ENCODE measurements at regions not wholly inside any gene's neighbourhood (a gene's known extent, or its start where the extent isn't known, plus 50 kb on each side); places are given as distances from the start of the nearest gene placed in this dataset.

DNA sequence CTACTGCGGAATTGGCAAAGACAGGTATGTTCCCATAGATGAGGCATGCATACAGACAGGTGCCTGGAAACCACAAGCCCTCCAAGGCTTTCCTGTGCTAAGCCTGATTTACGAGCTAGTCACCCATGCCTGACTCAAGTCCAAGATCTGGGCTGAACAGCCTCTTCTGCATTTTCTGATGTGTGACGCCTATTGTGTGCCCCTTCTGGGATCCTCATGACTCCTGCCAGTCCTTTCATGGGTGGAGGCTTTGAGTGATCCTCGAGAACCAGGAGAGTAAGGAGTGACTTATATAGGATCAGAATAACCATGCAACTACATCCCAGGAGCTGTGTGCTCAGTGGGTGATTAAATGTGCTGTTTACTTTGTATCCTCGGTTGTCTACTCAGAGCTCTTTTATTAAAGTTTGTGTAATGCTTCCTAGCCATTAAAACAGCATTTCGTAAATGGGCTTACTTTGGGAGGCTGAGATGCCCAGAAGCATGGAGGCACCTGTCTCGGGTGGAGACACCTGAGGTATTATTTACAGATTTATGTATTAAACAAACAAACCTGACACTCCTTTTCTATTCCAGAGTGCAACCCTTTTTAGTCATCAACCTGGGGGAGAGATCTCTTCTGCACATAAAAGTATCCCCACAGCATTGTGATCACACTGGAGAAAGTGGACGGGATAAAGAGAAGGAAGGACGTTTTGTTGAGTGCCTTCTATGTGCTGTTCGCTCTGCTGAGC lies 373.0 kb upstream of the DYNLRB2 start:
- TF ChIP-seq, protein P1, sequence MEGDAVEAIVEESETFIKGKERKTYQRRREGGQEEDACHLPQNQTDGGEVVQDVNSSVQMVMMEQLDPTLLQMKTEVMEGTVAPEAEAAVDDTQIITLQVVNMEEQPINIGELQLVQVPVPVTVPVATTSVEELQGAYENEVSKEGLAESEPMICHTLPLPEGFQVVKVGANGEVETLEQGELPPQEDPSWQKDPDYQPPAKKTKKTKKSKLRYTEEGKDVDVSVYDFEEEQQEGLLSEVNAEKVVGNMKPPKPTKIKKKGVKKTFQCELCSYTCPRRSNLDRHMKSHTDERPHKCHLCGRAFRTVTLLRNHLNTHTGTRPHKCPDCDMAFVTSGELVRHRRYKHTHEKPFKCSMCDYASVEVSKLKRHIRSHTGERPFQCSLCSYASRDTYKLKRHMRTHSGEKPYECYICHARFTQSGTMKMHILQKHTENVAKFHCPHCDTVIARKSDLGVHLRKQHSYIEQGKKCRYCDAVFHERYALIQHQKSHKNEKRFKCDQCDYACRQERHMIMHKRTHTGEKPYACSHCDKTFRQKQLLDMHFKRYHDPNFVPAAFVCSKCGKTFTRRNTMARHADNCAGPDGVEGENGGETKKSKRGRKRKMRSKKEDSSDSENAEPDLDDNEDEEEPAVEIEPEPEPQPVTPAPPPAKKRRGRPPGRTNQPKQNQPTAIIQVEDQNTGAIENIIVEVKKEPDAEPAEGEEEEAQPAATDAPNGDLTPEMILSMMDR (conservative IDR thresholded peaks at IDR 0.05): no peak

DNA sequence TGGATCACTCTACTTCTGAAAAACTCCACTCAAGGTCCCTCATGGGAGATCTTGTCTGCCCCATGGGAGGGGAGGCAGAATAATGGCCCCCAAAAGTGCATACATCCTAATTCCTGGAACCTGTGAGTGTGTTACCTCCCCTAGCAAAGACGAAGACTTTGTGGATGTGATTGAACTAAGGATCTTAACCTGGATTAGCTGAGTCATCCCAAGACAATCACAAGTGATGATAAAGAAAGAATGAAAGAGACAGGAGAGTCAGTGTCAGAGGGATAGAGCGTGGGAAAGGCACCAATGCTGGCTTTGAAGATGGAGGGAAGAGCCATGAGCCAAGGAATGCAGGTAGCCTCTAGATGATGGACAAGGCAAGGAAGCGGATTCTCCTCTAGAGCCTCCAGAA lies 374.7 kb upstream of the DYNLRB2 start:
- no peak overlapping the region for H3K27ac ChIP-seq
- TF ChIP-seq, protein P1 (conservative IDR thresholded peaks at IDR 0.05): no peak

More for the DNA sequence above, 373.0 kb upstream of the DYNLRB2 start:
- H3K27ac ChIP-seq: no peak overlapping the region

DNA sequence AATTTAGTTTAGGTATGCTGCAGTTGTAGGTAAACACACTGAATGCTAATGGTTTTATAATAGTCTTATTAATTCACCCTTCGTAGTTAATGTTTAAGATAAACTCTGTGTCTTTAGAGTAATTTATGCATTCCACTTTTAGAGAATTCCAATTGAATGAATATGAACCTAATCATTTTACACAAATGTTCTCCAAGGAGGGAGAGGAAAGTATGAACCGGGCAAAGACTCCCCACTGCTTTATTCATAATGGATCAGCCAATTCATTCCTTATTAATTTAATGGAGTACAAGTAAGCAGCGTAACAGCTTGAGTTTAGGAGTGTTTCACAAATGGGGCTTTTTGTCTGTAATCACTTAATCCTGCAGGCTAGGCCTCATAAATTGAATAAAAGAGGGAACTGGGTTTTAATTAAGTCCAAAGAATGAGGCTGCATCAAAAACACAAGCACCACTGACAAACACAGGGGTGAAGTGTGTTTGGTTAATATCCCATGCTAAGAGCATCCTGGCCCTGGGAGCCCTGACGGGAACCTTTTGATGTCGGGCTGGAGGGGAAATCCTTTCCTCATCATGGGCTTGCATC lies 375.7 kb upstream of the DYNLRB2 start:
- no peak overlapping the region for H3K27ac ChIP-seq
- TF ChIP-seq, protein P1 (conservative IDR thresholded peaks at IDR 0.05): no peak

DNA sequence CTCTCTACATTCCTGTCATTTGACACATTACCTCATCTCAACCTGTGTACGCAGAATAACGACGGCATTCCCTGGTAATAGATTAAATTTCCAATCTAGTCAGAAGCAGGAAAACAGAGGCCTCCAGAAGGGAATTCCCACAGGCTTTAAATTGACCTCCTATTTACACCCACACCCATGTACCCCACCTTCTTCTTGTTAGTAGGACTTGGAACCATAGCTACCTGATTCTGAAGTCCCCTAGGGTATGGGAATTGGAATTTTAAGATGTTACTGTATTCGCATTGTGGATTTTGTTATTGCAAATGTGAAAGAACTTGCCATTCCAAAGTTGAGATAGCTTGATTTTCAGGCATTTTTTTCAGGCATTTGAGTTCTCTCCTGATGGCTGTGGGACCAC lies 377.5 kb upstream of the DYNLRB2 start:
- TF ChIP-seq, protein P1 (conservative IDR thresholded peaks at IDR 0.05): no peak
- no peak overlapping the region for H3K27ac ChIP-seq

GRCh38 chr16:80161799-80162739 lies 378.7 kb upstream of the DYNLRB2 start:
- H3K27ac ChIP-seq: no peak overlapping the region
- TF ChIP-seq, protein P1 (conservative IDR thresholded peaks at IDR 0.05): no peak

DNA sequence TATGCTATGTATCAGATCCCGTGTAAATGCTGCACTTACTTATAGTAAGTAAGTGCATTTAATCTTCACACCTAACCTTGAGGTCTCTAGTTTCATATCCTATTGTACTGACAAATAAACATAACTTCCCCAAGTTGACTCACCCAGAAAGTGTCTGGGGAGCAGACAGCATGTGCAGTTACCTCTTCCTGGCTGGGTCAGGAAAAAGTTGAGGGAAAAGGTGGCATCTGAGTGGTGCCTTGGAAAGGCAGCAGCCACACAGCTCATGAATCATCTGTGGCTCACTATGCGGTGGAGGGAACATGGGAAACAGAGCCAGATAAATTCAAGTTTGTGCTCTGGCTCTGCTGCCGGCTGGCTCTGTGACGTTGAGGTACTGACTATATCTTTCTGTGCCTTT lies 382.0 kb upstream of the DYNLRB2 start:
- TF ChIP-seq, protein P1 (conservative IDR thresholded peaks at IDR 0.05): no peak

GRCh38 chr16:80151722-80152111 lies 389.1 kb upstream of the DYNLRB2 start:
- TF ChIP-seq, protein P1 (conservative IDR thresholded peaks at IDR 0.05): no peak
- H3K27ac ChIP-seq: no peak overlapping the region

More for the DNA sequence above, 382.0 kb upstream of the DYNLRB2 start:
- no peak overlapping the region for H3K27ac ChIP-seq
